CD4-positive, alpha-beta T cell (primary cell): ENCODE measurements at regions not wholly inside any gene's neighbourhood (a gene's known extent, or its start where the extent isn't known, plus 50 kb on each side); places are given as distances from the start of the nearest gene placed in this dataset.

Experiments
- ATAC-seq: fragments of 200-7000 bp; cut with Tn5 transposase; one replicate; pipeline ENCODE4 v1.10.0; 2022; ENCODE audit warnings: mild to moderate bottlenecking; ENCODE audit not compliant: poor library complexity
- CTCF ChIA-PET: fragments of 350-600 bp; sonication (Branson Sonifier 250); formaldehyde crosslinking; loops from one replicate; lab custom pipeline; 2021; ENCODE audit warnings: antibody characterized with exemption, inconsistent platforms; lab: Charles Lee
- POLR2A ChIA-PET: fragments of 350-600 bp; sonication (Branson Sonifier 250); formaldehyde crosslinking; loops from one replicate; lab custom pipeline; 2021; ENCODE audit warnings: antibody characterized with exemption, inconsistent platforms; lab: Charles Lee
- DNase-seq, 14 experiments: peaks; one replicate each; pipeline ENCODE4 v3.0.0-alpha.2; 2013 to 2020; ENCODE audit warnings: mixed read lengths in 2 of 14
- H3K27ac ChIP-seq, 2 donors: one replicate each; pipeline versions ENCODE4 v1.5.1 to v1.7.0; 2013; ENCODE audit warnings: low read length in 2 of 2, low read depth in 1 of 2, mild to moderate bottlenecking in 1 of 2
- H3K27me3 ChIP-seq, 2 experiments: 1 replicate in 1 of 2; 2 replicates in 1 of 2; pipeline versions ENCODE4 v1.6.1 to v1.7.0; 2013; ENCODE audit warnings: low read length in 2 of 2, control low read depth in 1 of 2, mild to moderate bottlenecking in 1 of 2, moderate library complexity in 1 of 2; ENCODE audit not compliant: insufficient read depth in 2 of 2, control insufficient read depth in 1 of 2
- H3K36me3 ChIP-seq: one replicate; pipeline ENCODE4 v1.6.1; 2013; ENCODE audit warnings: low read length, control low read depth; ENCODE audit not compliant: insufficient read depth
- H3K4me1 ChIP-seq: one replicate; pipeline ENCODE4 v1.6.1; 2013; ENCODE audit warnings: low read length, control low read depth; ENCODE audit not compliant: insufficient read depth
- H3K4me3 ChIP-seq: one replicate; pipeline ENCODE4 v1.5.1; 2013; ENCODE audit warnings: mild to moderate bottlenecking, low read length, moderate library complexity
- H3K9me3 ChIP-seq, 2 experiments: 1 replicate in 1 of 2; 2 replicates in 1 of 2; pipeline versions ENCODE4 v1.6.1 to v1.7.0; 2013; ENCODE audit warnings: low read length in 2 of 2, mild to moderate bottlenecking in 2 of 2, control low read depth in 1 of 2, moderate library complexity in 1 of 2; ENCODE audit not compliant: control insufficient read depth in 1 of 2, insufficient read depth in 1 of 2
- H3K27ac Mint-ChIP-seq: one replicate; pipeline ENCODE4 v1.8.0; 2020; ENCODE audit warnings: mixed read lengths
- H3K27me3 Mint-ChIP-seq: one replicate; pipeline ENCODE4 v1.8.0; 2021; ENCODE audit warnings: mixed read lengths
- H3K36me3 Mint-ChIP-seq: one replicate; pipeline ENCODE4 v1.8.0; 2021; ENCODE audit warnings: low read depth, mixed read lengths
- H3K4me1 Mint-ChIP-seq: one replicate; pipeline ENCODE4 v1.8.0; 2021; ENCODE audit warnings: low read depth, mixed read lengths
- H3K4me3 Mint-ChIP-seq: one replicate; pipeline ENCODE4 v1.8.0; 2020; ENCODE audit warnings: mild to moderate bottlenecking, mixed read lengths
- H3K9me3 Mint-ChIP-seq: one replicate; pipeline ENCODE4 v1.8.0; 2020; ENCODE audit warnings: mixed read lengths
- intact Hi-C, 2 experiments: fragments of 100-400 bp; cut with DNase I in 1 of 2; cut with micrococcal nuclease in 1 of 2; formaldehyde crosslinking; loops; one replicate each; pipeline versions ENCODE4 v1.15.1 to v1.9.0; 2023 to 2025; cut with DNase I, micrococcal nuclease
- TF ChIP-seq, protein P1 (sequence below): fragments of 200-600 bp; IDR thresholded peaks from one replicate; pipeline ENCODE4 v1.8.0; 2022; ENCODE audit warnings: antibody characterized with exemption, mild to moderate bottlenecking

DNA sequence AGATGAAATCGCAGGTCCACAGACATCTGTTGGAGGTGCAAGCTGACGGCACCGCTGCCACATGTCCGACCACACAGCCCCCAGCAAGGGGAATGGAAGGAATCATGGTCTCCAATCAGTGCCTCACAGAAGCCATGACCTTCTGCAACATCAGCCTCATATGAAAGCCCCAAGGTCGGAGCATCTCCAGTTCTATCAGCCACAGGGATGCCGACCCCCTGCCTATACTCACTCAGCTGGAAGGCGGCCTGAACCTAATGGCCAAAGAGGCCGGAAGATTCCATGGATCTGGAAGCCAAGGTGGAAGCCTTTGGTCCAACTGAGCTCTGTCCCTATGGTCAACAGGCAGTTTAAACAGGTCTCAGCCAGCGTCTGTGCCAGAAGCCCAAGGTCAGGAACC is 278.8 kb downstream of the TNS1 start:
- H3K4me3 ChIP-seq = no peak overlapping the region
- TF ChIP-seq, protein P1, sequence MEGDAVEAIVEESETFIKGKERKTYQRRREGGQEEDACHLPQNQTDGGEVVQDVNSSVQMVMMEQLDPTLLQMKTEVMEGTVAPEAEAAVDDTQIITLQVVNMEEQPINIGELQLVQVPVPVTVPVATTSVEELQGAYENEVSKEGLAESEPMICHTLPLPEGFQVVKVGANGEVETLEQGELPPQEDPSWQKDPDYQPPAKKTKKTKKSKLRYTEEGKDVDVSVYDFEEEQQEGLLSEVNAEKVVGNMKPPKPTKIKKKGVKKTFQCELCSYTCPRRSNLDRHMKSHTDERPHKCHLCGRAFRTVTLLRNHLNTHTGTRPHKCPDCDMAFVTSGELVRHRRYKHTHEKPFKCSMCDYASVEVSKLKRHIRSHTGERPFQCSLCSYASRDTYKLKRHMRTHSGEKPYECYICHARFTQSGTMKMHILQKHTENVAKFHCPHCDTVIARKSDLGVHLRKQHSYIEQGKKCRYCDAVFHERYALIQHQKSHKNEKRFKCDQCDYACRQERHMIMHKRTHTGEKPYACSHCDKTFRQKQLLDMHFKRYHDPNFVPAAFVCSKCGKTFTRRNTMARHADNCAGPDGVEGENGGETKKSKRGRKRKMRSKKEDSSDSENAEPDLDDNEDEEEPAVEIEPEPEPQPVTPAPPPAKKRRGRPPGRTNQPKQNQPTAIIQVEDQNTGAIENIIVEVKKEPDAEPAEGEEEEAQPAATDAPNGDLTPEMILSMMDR = no peak
- H3K27me3 Mint-ChIP-seq = no peaks in the 10 kb centered on the region
- H3K4me1 ChIP-seq = no peaks in the 10 kb centered on the region
- intact Hi-C loops = no loop called here
- H3K4me3 Mint-ChIP-seq = no peak overlapping the region
- ATAC-seq (no peak), DNase-seq (no peak)
- H3K36me3 Mint-ChIP-seq = no peaks in the 10 kb centered on the region
- no peak overlapping the region for H3K27ac ChIP-seq
- H3K27me3 ChIP-seq = no peaks in the 10 kb centered on the region
- H3K9me3 ChIP-seq = no peaks in the 10 kb centered on the region
- H3K27ac Mint-ChIP-seq = no peak overlapping the region
- no peaks in the 10 kb centered on the region for H3K4me1 Mint-ChIP-seq
- POLR2A ChIA-PET = no interaction called here
- CTCF ChIA-PET = interaction anchor here (0.6 to 1.0 kb wide), 2 partner anchors 11 to 142 kb away, joined by 3 read pairs; no protein-coding TSS in a partner anchor
- H3K36me3 ChIP-seq = no peaks in the 10 kb centered on the region
- no peaks in the 10 kb centered on the region for H3K9me3 Mint-ChIP-seq

DNA sequence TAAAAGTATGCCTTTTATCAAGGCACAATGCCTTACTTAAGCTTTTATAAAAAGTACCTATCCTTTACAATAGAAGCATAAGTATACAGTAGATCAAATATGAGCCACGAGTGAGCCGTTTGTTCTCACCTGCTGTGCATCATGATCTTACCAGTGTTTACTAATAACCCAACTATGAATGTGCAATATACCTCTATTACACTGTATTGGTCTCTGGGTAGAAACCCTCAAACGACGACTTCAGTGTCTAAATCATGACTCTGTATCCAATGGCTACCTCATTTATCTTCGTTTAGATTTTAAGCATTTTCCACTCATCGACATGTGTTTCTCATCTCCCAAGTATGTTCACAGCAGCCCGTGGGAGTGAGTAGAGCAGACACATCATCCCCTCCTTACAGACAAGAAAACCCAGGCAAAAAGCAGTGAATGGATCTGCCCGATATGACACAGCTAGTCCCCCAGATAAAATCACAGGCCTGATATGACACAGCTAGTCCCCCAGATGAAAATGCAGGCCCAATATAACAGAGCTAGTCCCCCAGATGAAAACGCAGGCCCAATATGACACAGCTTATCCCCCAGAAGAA is 279.8 kb downstream of the TNS1 start:
- CTCF ChIA-PET = interaction anchor here (1.3 kb wide), 1 partner anchor 10 kb away, joined by 3 read pairs; no protein-coding TSS in a partner anchor
- H3K27me3 ChIP-seq = no peaks in the 10 kb centered on the region
- H3K4me3 ChIP-seq = no peak overlapping the region
- H3K36me3 ChIP-seq = no peaks in the 10 kb centered on the region
- Mint-ChIP-seq H3K27me3 (no peaks in the 10 kb centered on the region), H3K36me3 (no peaks in the 10 kb centered on the region), H3K27ac (no peak overlapping the region), H3K4me3 (no peak overlapping the region), H3K4me1 (no peaks in the 10 kb centered on the region), H3K9me3 (no peaks in the 10 kb centered on the region)
- no peaks in the 10 kb centered on the region for H3K9me3 ChIP-seq
- H3K27ac ChIP-seq = no peak overlapping the region
- intact Hi-C loops = no loop called here
- no peaks in the 10 kb centered on the region for H3K4me1 ChIP-seq
- no peak for ATAC-seq
- POLR2A ChIA-PET = interaction anchor here (0.7 kb wide), 1 partner anchor 31 kb away, joined by 3 read pairs; no protein-coding TSS in a partner anchor
- DNase-seq = no peak
- TF ChIP-seq, protein P1 = no peak

DNA sequence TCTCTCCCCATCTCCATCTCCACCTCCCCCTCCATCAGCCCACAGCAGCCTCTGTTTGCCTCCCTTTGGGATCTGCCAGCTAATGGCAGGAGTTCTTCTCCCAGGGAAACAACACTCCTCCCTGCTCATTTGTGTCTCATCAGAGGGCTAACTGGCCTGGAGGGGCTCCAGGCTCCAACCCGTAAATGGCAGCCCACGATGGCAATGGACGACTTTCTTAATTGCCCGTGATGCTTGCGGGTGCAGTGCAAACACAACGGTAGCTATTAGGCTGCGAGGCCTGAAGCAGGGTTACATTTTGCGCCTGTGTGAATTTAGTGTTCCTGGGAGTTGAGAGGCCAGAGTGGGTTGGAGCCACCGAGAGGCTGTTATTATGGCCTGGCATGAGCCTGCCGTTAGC is 285.1 kb downstream of the TNS1 start:
- H3K4me3 Mint-ChIP-seq = no peak overlapping the region
- H3K4me1 ChIP-seq = peaks cover 11% of the 10 kb centered on the region
- ATAC-seq (no peak), DNase-seq (no peak)
- TF ChIP-seq, protein P1 = no peak
- H3K36me3 ChIP-seq = no peaks in the 10 kb centered on the region
- intact Hi-C loops = no loop called here
- H3K4me1 Mint-ChIP-seq = peaks cover 6% of the 10 kb centered on the region
- CTCF ChIA-PET = interaction anchor here (0.6 kb wide), 1 partner anchor 1035 kb away, joined by 4 read pairs; no protein-coding TSS in a partner anchor
- no peaks in the 10 kb centered on the region for H3K9me3 ChIP-seq
- POLR2A ChIA-PET = no interaction called here
- H3K27me3 ChIP-seq = no peaks in the 10 kb centered on the region
- H3K36me3 Mint-ChIP-seq = no peaks in the 10 kb centered on the region
- H3K9me3 Mint-ChIP-seq = no peaks in the 10 kb centered on the region
- no peaks in the 10 kb centered on the region for H3K27me3 Mint-ChIP-seq
- no peak overlapping the region for H3K27ac Mint-ChIP-seq
- no peak overlapping the region for H3K27ac ChIP-seq
- H3K4me3 ChIP-seq = no peak overlapping the region
